GM19351 (cell line): ENCODE measurements at regions not wholly inside any gene's neighbourhood (a gene's known extent, or its start where the extent isn't known, plus 50 kb on each side); places are given as distances from the start of the nearest gene placed in this dataset.
"Not testable (repeated sequence)": the region's sequence is repeated elsewhere in the genome, so short reads cannot be mapped to it uniquely, and the experiment has no call there.

Source experiments
- ATAC-seq: cut with Tn5 transposase; IDR thresholded peaks from one replicate; pipeline ENCODE4 v1.9.1; 2021; ENCODE audit warnings: mild to moderate bottlenecking, moderate library complexity; ENCODE audit not compliant: unreplicated experiment

DNA sequence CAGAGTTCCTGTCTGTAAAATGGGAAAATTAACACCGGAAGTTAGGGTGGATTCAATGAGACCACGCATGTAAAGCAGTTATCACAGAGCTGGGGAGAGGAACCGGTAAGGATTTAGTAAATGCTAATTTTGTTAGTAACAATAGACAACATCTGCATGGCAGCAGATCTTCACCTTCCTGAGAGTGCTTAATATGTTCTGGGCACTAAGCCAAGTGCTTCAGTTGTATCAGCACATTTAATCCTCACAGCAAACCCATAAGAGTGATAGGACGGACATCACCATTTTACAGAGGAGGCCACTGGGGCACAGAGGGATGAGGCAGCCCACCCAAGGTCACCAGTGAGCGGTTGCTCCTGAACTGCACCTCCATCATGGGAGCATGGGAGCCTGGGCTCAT lies 189.4 kb downstream of the WNT5A start:
- ATAC-seq, result no peak

DNA sequence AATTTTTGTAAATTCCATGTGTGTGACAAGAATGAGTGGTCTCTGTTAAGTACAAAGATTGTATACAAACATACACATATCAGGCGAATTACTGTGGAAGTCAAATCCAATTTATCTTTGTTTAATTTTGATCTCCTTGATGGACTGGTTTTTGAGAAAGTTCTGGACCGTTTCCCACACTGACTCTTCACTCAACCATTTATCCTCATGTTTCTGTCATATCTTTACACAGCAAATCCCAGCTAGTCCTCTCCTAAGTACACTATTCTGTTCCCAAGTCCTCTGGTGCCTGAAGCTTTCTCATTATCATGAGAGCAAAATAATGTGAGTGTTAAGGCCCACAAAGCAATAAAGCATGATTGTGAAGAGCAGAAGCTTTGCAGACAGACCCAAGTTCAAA lies 189.9 kb downstream of the WNT5A start:
- no peak for ATAC-seq

DNA sequence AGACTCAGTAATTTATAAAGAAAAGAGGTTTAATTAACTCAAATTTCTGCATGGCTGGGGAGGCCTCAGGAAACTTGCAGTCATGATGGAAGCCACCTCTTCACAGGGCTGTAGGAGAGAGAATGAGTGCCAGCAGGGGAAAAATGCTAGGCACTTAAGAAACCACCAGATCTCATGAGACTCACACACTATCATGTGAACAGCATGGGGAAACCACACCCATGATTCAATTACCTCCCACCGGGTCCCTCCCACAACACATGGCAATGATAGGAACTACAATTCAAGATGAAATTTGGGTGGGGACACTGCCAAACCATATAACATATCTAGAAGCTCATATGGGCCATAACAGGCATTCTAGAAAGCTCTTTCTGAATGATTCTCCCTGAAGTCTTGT lies 190.3 kb downstream of the WNT5A start:
- ATAC-seq, result no peak

DNA sequence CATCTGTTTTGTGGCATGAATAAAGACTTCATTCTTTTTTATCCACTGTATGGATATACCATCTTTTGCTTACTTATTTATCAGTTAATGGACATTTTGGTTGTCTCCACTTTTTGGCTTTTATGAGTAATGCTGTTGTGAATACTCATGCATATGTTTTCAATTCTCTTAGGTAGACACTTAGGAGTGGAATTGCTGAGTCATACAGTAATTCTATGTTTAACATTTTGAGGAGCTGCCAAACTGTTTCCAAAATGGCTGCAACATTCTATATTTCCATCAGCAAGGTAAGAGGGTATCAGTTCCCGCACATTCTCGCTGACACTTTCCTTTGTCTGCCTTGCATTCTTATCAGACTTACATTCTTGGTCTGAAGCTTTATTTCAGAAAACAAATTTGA lies 191.1 kb downstream of the WNT5A start:
- no peak for ATAC-seq

DNA sequence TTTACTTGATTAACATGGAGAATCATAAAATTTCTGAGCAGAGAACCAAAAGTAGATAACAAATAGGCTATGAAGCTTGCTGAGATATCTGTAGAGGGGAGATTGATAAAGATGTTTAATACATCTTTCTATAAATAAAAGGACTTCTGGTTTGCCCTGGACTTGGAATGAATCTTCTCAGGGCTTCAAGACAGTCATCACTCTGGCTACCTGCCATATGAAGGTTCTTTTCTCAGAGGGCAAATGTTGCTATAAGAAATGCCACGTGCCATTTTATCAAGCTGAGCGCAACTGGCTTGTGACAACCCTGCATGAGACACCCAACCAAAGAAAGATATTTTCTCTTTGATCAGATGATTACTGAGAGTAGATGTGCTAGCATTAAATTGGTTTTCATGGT lies 192.5 kb downstream of the WNT5A start:
- ATAC-seq, result no peak

DNA sequence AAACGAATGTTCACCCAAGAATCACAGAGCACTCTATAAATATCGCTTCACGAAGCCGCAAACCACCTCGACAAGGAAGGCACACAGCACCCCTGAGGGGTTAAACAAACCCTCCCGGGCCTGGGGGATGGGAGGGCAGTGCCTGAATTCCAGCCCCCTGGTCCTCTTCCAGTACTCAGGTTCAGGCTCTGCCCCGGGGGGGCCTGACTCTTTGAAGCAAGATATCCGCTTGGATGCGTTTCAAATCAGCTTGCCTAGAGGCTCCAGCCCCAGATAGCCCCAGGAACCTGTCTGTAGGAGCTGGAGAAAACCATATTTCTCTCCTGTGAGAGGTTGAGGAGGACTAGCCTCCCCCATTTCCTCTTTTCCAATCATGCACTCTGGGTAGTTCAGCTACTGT lies 194.7 kb downstream of the WNT5A start:
- ATAC-seq, result no peak

DNA sequence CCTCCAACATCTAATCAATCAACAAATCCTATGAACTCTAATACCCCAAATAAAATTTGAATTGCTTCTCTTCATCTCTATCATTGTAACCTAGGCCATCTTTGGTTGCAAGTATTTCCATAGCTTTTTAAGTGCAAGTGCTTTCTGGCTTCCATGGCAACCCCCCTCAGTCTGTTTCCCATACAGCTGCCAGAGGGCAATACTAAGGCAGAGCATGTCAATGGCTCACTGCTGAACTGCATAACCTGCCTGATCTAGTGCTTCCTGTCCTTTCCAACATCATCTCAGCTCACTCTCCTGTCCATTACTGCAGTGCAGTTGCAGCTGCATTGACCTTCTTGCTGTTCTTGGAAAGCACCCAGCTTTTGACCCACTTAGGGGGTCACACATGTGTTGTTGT lies 198.4 kb downstream of the WNT5A start:
- no peak for ATAC-seq

DNA sequence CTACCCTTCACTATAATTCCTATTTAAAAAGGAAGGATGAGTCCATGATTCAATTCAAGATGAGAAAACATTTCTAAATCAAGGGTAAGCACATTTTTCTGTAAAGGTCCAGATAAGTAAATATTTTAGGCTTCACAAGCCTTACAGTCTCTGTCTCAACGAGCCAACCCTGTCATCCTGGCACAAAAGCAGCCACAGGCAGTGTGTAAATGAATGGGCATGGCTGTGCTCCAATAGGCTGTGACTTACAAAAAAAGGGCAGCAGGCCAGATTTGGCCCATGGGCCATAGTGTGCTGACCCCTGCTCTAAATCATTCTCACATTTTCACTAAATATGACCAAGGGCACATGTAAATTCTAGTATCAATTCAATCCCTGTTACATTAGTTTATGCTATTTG lies 200.4 kb downstream of the WNT5A start:
- no peak for ATAC-seq

DNA sequence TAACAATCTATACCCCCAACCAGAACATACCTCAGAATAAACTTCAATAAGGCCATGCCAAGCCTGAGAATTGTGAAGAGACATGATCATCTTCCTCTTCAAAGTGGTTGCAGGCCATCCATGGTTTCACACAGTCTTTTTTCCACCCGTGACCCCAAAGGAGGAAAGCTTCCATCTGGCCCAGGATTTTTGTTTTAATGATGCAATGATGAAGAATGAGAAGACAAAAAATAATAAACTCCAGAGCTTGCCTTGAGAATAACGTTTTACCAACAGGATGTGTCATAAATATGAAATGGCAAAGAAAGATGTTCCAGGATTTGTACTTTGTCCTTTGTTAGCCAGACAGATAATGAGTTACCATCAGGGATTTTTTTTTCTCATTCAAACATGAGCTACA lies 201.9 kb downstream of the WNT5A start:
- ATAC-seq, result no peak

DNA sequence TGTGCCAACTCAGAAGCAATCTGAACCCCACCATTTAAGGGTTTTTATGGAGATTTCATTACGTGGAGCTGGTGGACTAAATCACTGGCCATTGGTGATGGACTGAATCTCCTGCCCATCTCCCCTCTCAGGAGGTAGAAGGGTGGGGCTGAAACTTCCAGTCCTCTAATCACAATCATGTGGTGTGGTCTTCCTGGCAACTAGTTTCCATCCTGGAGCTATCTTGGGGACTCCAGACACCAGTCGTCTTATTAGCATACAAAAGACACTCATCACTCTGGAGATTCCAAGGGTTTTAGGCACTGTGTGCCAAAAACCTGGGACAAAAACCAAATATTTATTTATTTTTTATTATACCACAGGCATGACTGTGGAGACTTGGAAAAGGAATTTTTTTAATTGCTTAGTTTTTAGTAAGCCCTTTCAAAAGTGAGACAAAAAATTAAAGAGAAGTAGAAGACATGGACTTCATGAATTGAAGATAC lies 203.6 kb downstream of the WNT5A start:
- no peak for ATAC-seq

DNA sequence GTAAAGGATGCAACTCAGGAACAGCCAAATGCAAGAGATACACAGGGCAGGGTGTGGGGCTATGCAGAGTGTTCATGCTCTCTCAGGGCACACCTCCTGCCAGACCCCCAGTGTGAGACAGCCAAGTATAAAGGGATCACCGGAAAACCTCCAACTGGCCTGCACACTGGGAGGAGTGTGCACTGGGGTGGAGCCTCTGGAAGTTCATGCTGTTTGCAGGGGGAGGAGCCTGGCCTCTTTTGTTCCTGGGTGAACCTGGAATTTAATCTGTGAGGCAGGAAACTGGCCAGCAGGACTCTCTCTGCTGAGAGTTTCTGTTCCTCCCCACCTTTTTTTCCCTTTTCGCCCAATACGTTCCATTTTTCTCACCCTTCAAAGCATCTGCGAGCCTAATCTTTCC lies 204.1 kb downstream of the WNT5A start:
- no peak for ATAC-seq

DNA sequence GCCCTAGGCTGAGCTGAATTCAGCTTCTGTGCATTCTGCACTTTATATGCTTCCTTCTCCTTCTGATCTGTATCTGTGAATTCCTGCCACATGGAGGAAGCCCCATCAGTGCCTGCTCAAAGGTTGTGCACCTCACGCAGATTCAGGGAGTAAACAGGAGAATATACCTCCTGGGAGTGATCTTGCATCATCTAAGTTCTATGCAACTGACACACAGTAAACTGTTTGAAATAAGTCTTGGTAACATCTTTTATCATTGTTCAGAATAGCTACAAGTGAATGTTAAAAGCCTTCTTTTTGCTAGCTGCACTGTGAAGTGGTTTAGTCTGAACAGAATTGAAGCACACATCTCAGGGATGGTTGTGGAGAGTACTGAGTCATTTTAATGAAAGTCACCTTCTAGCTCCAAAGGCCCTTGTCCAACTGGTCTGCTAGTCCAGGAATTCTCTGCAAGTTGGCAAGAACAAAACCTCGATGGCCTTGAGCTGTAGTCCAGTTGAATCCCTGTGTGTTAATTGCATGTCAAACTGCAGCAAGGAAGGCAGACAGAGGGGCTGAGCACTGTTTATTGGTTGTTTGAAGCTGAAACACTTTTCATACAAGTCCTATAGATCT lies 215.0 kb downstream of the WNT5A start:
- no peak for ATAC-seq

DNA sequence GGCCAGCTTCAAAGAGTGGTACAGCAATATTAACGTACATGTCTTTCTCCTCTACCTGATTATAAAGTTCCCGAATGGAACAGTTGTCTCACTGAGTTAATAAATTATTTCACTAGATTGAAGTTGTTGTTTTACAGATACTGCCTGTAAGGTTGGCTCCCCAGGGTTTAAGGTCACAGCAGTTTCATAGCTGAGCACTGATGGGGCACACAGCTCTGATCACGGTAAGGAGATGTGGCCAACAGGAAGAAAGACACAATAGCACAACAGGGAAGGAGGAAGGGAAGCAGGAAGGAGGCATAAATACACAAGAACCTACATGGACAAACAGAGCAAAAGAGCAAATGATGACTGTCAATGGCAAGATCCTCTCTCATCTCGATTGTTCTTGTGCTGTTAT lies 215.6 kb downstream of the WNT5A start:
- no peak for ATAC-seq

DNA sequence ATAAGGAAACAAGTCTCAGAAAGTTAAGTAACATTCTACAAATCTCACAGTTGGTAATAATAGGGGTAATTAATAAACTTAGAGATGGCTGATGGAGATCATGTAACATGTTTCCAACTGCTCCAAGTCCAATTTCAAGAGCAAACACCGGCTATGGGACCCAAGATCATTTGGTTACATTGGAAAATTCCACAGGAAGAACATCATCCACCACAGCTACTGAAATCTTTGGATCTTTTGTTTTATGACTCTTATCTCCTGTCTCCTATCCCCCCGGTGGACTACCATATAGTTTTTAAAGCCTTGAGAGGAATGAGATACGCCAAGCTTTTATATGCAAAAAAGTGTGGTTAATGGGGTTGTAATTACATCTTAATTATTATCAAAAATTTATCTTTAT lies 216.1 kb downstream of the WNT5A start:
- no peak for ATAC-seq

DNA sequence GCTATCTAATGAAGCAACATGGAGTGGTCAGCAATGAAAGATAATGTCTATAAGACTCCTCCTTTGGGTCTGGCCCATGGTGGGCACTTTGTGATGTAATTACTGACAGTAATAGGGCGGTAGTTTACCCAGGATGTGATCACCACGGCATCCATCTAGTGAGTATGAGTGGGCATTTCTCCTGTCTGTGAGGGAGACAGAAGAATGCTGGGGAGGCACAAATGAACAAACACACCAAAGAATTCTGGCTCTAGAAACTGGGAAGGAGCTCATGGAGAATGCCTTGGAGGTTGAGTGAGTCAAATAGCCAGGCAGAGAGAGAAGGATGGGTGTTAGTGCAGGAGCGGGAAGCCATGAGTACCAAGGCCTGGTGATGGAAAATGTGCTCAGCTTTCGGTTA lies 217.5 kb downstream of the WNT5A start:
- ATAC-seq, result no peak

DNA sequence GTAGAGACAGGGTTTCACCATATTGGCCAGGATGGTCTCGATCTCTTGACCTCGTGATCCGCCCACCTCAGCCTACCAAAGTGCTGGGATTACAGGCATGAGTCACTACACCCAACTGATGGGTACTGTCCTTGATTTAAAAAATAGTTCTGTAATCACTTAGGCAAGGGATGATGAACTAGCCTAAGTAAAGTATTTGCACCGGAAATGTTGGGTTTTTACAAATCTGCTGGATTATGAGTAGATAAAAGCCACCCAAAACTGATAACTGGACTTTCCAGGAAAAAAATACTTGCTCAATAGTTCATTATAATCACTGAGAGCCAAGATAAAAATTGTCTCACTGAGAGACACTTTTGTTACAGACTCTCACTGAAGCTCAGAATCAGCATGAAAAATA lies 218.0 kb downstream of the WNT5A start:
- ATAC-seq, result no peak

DNA sequence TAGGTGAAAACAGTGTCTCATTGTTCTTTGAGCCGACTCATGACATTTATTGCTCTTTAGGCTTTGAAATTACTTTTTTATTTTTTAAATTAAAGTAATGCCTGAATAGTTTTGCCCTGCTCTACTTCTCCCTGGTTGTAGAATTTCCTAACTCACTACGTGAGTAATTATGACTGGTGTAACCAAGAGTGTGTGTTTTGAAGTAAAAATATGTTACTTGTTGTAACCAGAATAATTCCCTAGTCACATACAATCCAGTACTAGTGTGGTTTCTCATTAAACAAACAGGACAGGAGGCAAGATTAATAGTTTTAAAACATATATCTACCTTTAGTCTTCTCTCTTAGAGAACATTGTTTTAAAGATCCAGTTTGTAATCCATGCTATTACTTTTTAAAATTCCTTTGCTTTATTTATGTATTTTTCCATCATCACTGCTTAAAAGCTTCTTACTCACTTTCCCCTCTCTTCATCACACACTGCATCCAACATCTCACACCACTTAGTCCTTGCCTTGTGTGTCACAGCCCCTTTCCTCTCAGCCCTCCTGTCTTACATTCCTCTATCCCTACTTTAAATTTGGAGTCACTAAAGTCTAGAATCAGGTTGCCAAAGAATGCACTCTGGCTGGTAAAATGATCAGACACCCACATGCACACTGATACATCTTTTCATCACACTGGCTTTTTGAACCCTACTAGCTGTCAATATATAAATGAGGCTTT lies 219.7 kb downstream of the WNT5A start:
- ATAC-seq, result no peak

DNA sequence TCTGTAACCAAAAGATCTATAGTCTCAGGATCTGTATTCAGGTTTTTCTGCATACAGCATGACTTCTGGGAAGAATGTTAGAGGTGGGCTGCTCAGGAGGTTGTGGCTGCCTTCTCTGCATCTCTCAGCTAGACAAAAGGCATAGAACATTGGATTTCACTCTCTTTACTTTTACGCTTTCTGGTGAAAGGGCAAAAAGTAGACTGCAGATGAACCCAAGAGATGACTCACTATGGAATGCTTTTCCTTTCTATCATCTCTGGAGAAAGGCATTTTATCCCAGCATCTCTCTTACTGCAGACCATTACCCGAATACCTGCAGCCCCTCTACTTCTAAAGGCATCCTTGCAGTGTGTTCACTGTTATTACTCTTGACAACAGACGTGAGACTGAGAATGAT lies 222.2 kb downstream of the WNT5A start:
- ATAC-seq, result no peak

DNA sequence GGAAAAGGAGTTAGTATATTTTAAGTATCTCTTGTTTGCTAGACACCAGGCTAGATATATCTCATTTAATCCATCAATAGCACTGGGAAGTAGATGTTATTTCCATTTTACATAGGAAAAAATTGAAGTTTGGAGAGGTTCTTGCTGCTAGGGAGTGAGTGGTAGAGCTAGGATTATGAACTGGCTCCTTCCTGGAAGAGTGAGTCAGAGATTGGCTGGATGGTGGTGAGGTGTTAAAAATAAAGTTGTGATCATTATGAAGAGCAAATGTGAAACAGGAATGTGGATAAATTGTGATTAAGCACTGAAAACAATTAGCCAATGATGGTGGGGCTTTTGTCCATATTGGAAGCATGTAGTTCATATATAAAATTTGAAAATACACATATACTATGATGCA lies 234.2 kb downstream of the WNT5A start:
- ATAC-seq, result no peak

DNA sequence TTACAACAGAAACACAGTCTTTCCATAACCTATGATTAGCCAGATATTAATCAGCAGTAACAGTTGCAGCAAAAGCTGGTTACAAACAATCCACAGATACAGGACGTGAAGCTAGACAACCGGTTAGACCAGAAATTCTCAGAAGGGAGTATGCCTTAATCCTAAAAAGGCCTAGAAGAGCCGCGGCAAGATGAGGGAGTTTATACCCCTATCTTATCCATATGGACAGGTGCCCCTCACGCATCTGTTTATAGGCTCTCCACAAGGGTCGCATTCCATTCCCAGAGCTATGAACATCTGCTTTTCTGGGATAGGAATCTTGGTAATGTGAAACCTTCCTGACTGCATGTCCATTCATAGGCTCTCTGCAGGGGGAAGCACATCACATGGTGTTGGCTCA lies 237.9 kb downstream of the WNT5A start:
- ATAC-seq, result not testable (repeated sequence)

DNA sequence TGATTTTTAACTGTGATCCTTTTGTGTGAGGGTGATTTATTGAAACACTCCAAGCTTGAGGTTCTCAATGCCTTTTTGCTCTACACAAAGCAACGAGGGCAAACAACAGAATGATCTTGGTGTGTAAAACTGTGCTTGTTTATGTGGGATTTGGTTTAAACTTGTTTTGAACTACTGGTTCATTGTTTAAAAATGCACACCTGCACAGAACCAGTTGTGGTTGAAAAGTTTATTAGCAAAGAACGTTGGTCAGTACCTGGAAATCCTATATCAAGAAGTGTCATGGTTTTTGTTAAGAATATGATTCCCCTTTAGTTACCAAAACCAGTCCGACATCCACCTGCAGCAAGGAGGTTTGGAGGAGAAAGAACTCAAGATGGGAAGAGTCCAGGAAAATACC lies 239.4 kb downstream of the WNT5A start:
- no peak for ATAC-seq

DNA sequence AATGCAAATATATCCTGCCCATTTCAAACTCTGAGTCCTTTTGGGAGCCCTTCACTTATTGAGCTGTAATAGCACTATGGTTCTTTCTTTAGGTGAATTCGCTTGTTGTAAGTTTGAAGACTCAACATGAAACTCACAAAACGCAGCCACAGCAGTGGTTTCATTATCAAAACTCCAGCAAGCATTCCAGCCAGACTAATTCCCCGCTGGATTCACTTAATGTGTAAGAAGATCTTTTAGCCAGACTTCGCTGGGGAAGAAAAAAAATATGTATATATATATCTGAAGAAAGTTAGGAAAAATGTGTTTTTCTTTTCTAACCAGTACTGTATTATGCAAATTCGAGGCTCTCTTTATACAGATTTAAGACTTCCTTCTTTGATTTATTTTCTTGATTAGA lies 241.1 kb downstream of the WNT5A start:
- ATAC-seq, result no peak

DNA sequence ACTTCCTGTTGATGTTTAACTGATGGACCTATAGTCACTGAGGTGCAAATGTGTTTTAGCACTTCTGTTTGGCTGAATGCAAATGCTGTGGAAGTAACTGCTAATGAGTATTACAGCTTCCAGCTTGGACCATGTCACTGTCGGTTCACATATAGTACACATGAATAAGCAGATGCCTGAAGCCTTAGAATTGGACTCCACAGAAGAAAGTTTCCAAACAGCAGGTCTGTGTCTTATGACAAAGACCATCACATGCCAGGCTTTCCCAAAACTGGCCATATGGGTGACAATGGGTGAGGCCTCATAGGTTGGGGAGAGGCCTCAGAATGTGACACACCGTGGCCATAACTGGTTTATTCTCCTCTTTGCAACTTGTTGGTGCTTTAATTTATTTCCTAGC lies 241.8 kb downstream of the WNT5A start:
- no peak for ATAC-seq
